ENCODE measurements at regions not wholly inside any gene's neighbourhood (a gene's known extent, or its start where the extent isn't known, plus 50 kb on each side); places are given as distances from the start of the nearest gene placed in this dataset.

DNA sequence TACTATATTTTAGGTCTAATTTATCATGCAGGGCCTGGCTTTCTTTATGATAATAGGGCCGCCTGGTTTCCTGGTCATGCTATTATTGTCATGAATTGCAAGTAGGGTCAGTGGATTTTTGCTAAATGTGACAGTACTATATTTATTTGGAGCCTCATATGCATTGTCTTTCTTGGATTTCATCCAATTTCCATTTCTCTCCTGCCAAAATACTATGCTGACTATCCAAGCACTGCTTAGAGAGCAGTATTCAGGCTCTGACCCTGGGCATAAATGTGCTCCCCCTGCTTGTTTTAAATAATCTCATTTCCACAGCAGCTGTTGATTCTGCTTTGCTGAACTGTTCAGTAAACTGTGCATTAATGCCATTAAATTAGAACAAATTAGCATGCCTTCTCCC is 269.3 kb downstream of the GPM6A start:
- no peak for DNase-seq (ENCODE audit: low read depth)

GRCh38 chr4:175559126-175559525 is 252.9 kb downstream of the GPM6A start:
- DNase-seq (ENCODE audit: low read depth), result no peak

- DNase-seq (ENCODE audit: low read depth), result no peak
Observed at GRCh38 chr4:175559526-175559925, 252.5 kb downstream of the GPM6A start.

- no peak for DNase-seq (ENCODE audit: low read depth)
Observed at GRCh38 chr4:175560604-175561003, 251.5 kb downstream of the GPM6A start.

DNA sequence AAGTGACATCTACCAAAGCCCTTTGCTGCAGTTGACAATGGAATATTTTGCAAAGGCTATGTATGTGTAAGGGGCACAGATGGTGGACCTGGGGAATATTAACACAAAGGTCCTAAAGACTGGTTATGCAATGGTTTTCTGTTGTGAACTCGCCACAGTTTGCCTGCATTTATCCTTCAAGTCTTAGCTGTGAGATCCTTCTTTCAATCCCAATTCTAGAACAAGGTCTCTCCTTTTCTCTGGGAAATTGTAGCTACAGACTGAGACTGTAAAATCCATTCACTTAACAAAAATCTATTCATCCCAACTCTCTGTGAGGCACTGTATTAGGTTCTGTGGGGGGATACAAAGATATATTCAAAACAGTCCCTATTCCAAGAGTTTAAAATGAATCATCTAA is 250.4 kb downstream of the GPM6A start:
- DNase-seq (ENCODE audit: low read depth), result no peak

DNA sequence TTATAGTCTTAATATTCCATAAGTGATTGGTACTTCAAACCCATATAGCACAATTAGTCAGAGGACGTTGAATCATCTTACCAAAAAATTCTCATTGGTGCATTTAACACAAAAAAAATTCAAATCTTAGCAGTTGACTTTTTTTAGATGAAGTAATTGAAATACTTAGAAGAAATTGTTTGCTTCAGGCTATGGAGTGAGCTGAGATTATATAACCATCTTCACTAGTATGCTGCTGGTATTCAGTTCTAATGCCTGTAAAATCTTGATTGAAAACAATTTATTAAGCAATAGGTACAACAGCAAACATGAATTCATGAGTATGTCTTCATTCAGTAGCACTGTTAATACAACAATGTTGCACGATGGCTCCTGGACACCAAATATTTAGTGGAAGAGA is 250.0 kb downstream of the GPM6A start:
- DNase-seq (ENCODE audit: low read depth), result no peak

DNA sequence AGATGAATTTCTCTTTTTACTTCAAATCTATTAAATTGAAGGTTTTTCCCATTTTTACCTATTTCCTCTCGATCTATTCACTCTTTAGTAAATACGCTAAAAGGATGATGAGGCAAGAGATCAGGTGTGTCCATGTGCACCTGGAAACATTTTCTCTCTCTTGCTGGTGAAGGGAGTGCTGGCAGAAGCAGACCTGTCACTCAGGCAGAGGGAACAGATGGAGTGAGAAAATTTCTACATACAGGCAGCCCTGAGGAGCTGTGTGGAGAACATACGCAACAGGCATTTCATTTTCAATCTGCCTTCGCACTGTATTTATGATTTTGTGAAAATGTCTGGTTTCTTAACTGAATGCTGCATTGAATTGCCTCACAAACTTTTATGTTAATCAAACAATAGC is 249.5 kb downstream of the GPM6A start:
- no peak for DNase-seq (ENCODE audit: low read depth)
